ENCODE measurements at regions not wholly inside any gene's neighbourhood (a gene's known extent, or its start where the extent isn't known, plus 50 kb on each side); places are given as distances from the start of the nearest gene placed in this dataset.

GRCh38 chr4:62656006-62656405, 1455.9 kb downstream of the ADGRL3 start:
- Mint-ChIP-seq H3K27ac (no peak overlapping the region), H3K9me3 (no peaks in the 10 kb centered on the region), H3K4me3 (no peak overlapping the region), H3K27me3 (ENCODE audit: low read depth) (no peaks in the 10 kb centered on the region), H3K36me3 (no peaks in the 10 kb centered on the region), H3K4me1 (no peaks in the 10 kb centered on the region)
- no peak for DNase-seq (ENCODE audit: low spot score in 2 of 2, unreplicated experiment in 2 of 2)
- no peak for TF ChIP-seq CTCF (IDR thresholded peaks at IDR 0.05; ENCODE audit: unreplicated experiment)

- Mint-ChIP-seq H3K9me3 (peaks cover 24% of the 10 kb centered on the region), H3K4me3 (no peak overlapping the region), H3K27ac (no peak overlapping the region), H3K27me3 (ENCODE audit: low read depth) (no peaks in the 10 kb centered on the region), H3K36me3 (no peaks in the 10 kb centered on the region), H3K4me1 (peaks cover 11% of the 10 kb centered on the region)
- TF ChIP-seq CTCF (IDR thresholded peaks at IDR 0.05; ENCODE audit: unreplicated experiment), result no peak
- no peak for DNase-seq (ENCODE audit: low spot score in 2 of 2, unreplicated experiment in 2 of 2)
These were observed 1444.2 kb downstream of the ADGRL3 start for GRCh38 chr4:62644372-62644771.

- peaks cover 9% of the 10 kb centered on the region for H3K4me1 Mint-ChIP-seq
- TF ChIP-seq CTCF (IDR thresholded peaks at IDR 0.05; ENCODE audit: unreplicated experiment), result no peak
- DNase-seq (ENCODE audit: low spot score in 2 of 2, unreplicated experiment in 2 of 2), result peak in 1 of 2 experiments; percentile 38
- H3K27me3 Mint-ChIP-seq (ENCODE audit: low read depth), result no peaks in the 10 kb centered on the region
- peak overlapping the region; percentile 27 for H3K27ac Mint-ChIP-seq
- H3K4me3 Mint-ChIP-seq, result no peak overlapping the region
- H3K36me3 Mint-ChIP-seq, result peaks cover 2% of the 10 kb centered on the region
- H3K9me3 Mint-ChIP-seq, result peaks cover 12% of the 10 kb centered on the region
These were observed 1440.2 kb downstream of the ADGRL3 start for GRCh38 chr4:62640296-62640695.

GRCh38 chr4:62627671-62628070, 1427.5 kb downstream of the ADGRL3 start:
- DNase-seq (ENCODE audit: low spot score in 2 of 2, unreplicated experiment in 2 of 2), result no peak
- no peaks in the 10 kb centered on the region for H3K27me3 Mint-ChIP-seq (ENCODE audit: low read depth)
- TF ChIP-seq CTCF (IDR thresholded peaks at IDR 0.05; ENCODE audit: unreplicated experiment), result no peak
- peaks cover 16% of the 10 kb centered on the region for H3K9me3 Mint-ChIP-seq
- no peaks in the 10 kb centered on the region for H3K4me1 Mint-ChIP-seq
- no peaks in the 10 kb centered on the region for H3K36me3 Mint-ChIP-seq
- no peak overlapping the region for H3K4me3 Mint-ChIP-seq
- no peak overlapping the region for H3K27ac Mint-ChIP-seq

DNA sequence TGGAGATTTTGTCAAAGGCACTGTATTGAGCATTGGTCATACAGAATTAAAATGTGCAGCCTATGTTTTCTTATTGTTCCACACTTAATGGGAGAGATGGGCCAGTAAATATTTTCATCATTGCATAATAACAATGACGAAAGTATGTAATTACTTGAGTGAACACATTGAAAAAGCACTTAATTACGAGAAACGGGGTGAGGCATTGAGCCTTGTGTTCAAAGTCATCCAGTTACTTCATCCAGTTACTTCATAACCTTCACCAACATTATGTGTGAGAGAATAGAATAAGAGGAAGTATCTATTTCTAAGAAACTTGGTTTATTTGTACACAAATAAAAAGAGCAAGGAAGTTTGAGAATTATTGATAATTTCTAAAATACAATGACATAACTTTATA, 1427.0 kb downstream of the ADGRL3 start:
- H3K4me1 Mint-ChIP-seq, result no peaks in the 10 kb centered on the region
- no peak overlapping the region for H3K27ac Mint-ChIP-seq
- H3K9me3 Mint-ChIP-seq, result peaks cover 12% of the 10 kb centered on the region
- H3K36me3 Mint-ChIP-seq, result no peaks in the 10 kb centered on the region
- no peak for DNase-seq (ENCODE audit: low spot score in 2 of 2, unreplicated experiment in 2 of 2)
- no peaks in the 10 kb centered on the region for H3K27me3 Mint-ChIP-seq (ENCODE audit: low read depth)
- no peak overlapping the region for H3K4me3 Mint-ChIP-seq
- TF ChIP-seq CTCF (IDR thresholded peaks at IDR 0.05; ENCODE audit: unreplicated experiment), result no peak

GRCh38 chr4:62622089-62622488, 1422.0 kb downstream of the ADGRL3 start:
- TF ChIP-seq CTCF (IDR thresholded peaks at IDR 0.05; ENCODE audit: unreplicated experiment), result no peak
- Mint-ChIP-seq H3K27ac (no peak overlapping the region), H3K9me3 (peaks cover 3% of the 10 kb centered on the region), H3K36me3 (no peaks in the 10 kb centered on the region), H3K4me1 (peaks cover 3% of the 10 kb centered on the region), H3K4me3 (no peak overlapping the region), H3K27me3 (ENCODE audit: low read depth) (no peaks in the 10 kb centered on the region)
- DNase-seq (ENCODE audit: low spot score in 2 of 2, unreplicated experiment in 2 of 2), result no peak

Data from mesothelial cell of epicardium (in vitro differentiated cells).